ENCODE measurements at regions not wholly inside any gene's neighbourhood (a gene's known extent, or its start where the extent isn't known, plus 50 kb on each side); places are given as distances from the start of the nearest gene placed in this dataset.

GRCh38 chr21:18164483-18164882 is 80.2 kb upstream of the CHODL start:
- no peak for DNase-seq (ENCODE audit: low spot score)
- TF ChIP-seq CTCF (IDR thresholded peaks at IDR 0.05; ENCODE audit: extremely low read depth, missing control alignments) = no peak

- DNase-seq (ENCODE audit: low spot score) = no peak
- no peak for TF ChIP-seq CTCF (IDR thresholded peaks at IDR 0.05; ENCODE audit: extremely low read depth, missing control alignments)
These were observed 80.7 kb upstream of the CHODL start for GRCh38 chr21:18163956-18164355.

- no peak for DNase-seq (ENCODE audit: low spot score)
These were observed 82.8 kb upstream of the CHODL start for GRCh38 chr21:18161841-18162240.

GRCh38 chr21:18157406-18157805 is 87.2 kb upstream of the CHODL start:
- DNase-seq (ENCODE audit: low spot score) = no peak
- TF ChIP-seq CTCF (IDR thresholded peaks at IDR 0.05; ENCODE audit: extremely low read depth, missing control alignments) = no peak

More at GRCh38 chr21:18161841-18162240, 82.8 kb upstream of the CHODL start:
- no peak for TF ChIP-seq CTCF (IDR thresholded peaks at IDR 0.05; ENCODE audit: extremely low read depth, missing control alignments)

GRCh38 chr21:18155508-18156193 is 89.0 kb upstream of the CHODL start:
- TF ChIP-seq CTCF (IDR thresholded peaks at IDR 0.05; ENCODE audit: extremely low read depth, missing control alignments) = no peak
- DNase-seq (ENCODE audit: low spot score) = no peak

GRCh38 chr21:18153063-18153462 is 91.6 kb upstream of the CHODL start:
- TF ChIP-seq CTCF (IDR thresholded peaks at IDR 0.05; ENCODE audit: extremely low read depth, missing control alignments) = no peak
- no peak for DNase-seq (ENCODE audit: low spot score)

GRCh38 chr21:18152371-18152770 is 92.3 kb upstream of the CHODL start:
- no peak for DNase-seq (ENCODE audit: low spot score)
- TF ChIP-seq CTCF (IDR thresholded peaks at IDR 0.05; ENCODE audit: extremely low read depth, missing control alignments) = no peak

Data from GM20000 (cell line).